Natural killer cell (primary cell): ENCODE measurements at regions not wholly inside any gene's neighbourhood (a gene's known extent, or its start where the extent isn't known, plus 50 kb on each side); places are given as distances from the start of the nearest gene placed in this dataset.

ENCODE experiments used
- ATAC-seq, 3 donors: fragments of 150-1000 bp in 2 of 3; fragments of 200-7000 bp in 1 of 3; cut with Tn5 transposase; 1 replicate in 1 of 3; 2 replicates in 2 of 3; pipeline ENCODE4 v1.10.0; 2021; ENCODE audit warnings: mild to moderate bottlenecking in 2 of 3, moderate library complexity in 2 of 3
- DNase-seq, 2 donors: peaks; one replicate each; pipeline versions ENCODE4 v3.0.0 to v3.0.0-alpha.2; 2013 to 2021; ENCODE audit warnings: mixed read lengths in 1 of 2
- H3K27ac ChIP-seq: one replicate; pipeline ENCODE4 v1.5.1; 2013; ENCODE audit warnings: mild to moderate bottlenecking, low read length
- H3K27me3 ChIP-seq: one replicate; pipeline ENCODE4 v1.6.1; 2013; ENCODE audit warnings: low read length; ENCODE audit not compliant: control insufficient read depth, insufficient read depth
- H3K36me3 ChIP-seq: one replicate; pipeline ENCODE4 v1.6.1; 2013; ENCODE audit warnings: low read length; ENCODE audit not compliant: control insufficient read depth, insufficient read depth
- H3K4me1 ChIP-seq: one replicate; pipeline ENCODE4 v1.6.1; 2013; ENCODE audit warnings: low read length; ENCODE audit not compliant: control insufficient read depth, insufficient read depth
- H3K4me3 ChIP-seq: one replicate; pipeline ENCODE4 v1.5.1; 2013; ENCODE audit warnings: low read length
- H3K9me3 ChIP-seq: one replicate; pipeline ENCODE4 v1.6.1; 2013; ENCODE audit warnings: low read length; ENCODE audit not compliant: control insufficient read depth, insufficient read depth
- H3K27ac Mint-ChIP-seq, 2 donors: one replicate each; pipeline ENCODE4 v1.8.0; 2022; ENCODE audit warnings: mild to moderate bottlenecking in 2 of 2, mixed read lengths in 2 of 2, moderate library complexity in 1 of 2
- H3K27me3 Mint-ChIP-seq, 2 donors: one replicate each; pipeline ENCODE4 v1.8.0; 2022; ENCODE audit warnings: low read depth in 2 of 2, mixed read lengths in 2 of 2
- H3K36me3 Mint-ChIP-seq: one replicate; pipeline ENCODE4 v1.8.0; 2022; ENCODE audit warnings: mixed read lengths
- H3K4me1 Mint-ChIP-seq, 2 donors: one replicate each; pipeline ENCODE4 v1.8.0; 2022; ENCODE audit warnings: mixed read lengths in 2 of 2
- H3K4me3 Mint-ChIP-seq: one replicate; pipeline ENCODE4 v1.8.0; 2022; ENCODE audit warnings: mild to moderate bottlenecking, moderate library complexity, mixed read lengths
- H3K9me3 Mint-ChIP-seq, 2 donors: one replicate each; pipeline ENCODE4 v1.8.0; 2022; ENCODE audit warnings: mixed read lengths in 2 of 2
- CTCF ChIP-seq: fragments of 200-600 bp; IDR thresholded peaks from one replicate; pipeline ENCODE4 v1.8.0; 2022; ENCODE audit warnings: antibody characterized with exemption
- WGBS: methylation state at CpG from one replicate; pipeline ENCODE4 v1.1.7; 2013; ENCODE audit warnings: missing lambda C conversion rate; ENCODE audit not compliant: insufficient coverage; 5-methylcytosine and 5-hydroxymethylcytosine counted together
- intact Hi-C: fragments of 100-400 bp; cut with micrococcal nuclease; formaldehyde crosslinking; loops from one replicate; pipeline ENCODE4 v1.14.2; 2022

- Mint-ChIP-seq H3K36me3 (no peaks in the 10 kb centered on the region), H3K27ac (no peak overlapping the region), H3K9me3 (peaks cover 0 to 2% of the 10 kb centered on the region in 2 donors), H3K27me3 (no peaks in the 10 kb centered on the region), H3K4me1 (no peaks in the 10 kb centered on the region), H3K4me3 (no peak overlapping the region)
- 76% methylated on average over 12 of the region's 12 CpGs for WGBS
- no peaks in the 10 kb centered on the region for H3K27me3 ChIP-seq
- no peak for TF ChIP-seq CTCF
- ATAC-seq (no peak), DNase-seq (no peak)
- H3K27ac ChIP-seq = no peak overlapping the region
- no peaks in the 10 kb centered on the region for H3K36me3 ChIP-seq
- H3K4me3 ChIP-seq = no peak overlapping the region
- no peaks in the 10 kb centered on the region for H3K4me1 ChIP-seq
- H3K9me3 ChIP-seq = peaks cover 2% of the 10 kb centered on the region
- intact Hi-C loops = no loop called here
Observed at GRCh38 chr12:114863911-114864310, 179.9 kb upstream of the TBX3 start.

GRCh38 chr12:114860969-114861368, 177.0 kb upstream of the TBX3 start:
- TF ChIP-seq CTCF = no peak
- no peak for ATAC-seq
- Mint-ChIP-seq H3K27ac (no peak overlapping the region), H3K36me3 (no peaks in the 10 kb centered on the region), H3K4me1 (no peaks in the 10 kb centered on the region), H3K4me3 (no peak overlapping the region), H3K27me3 (no peaks in the 10 kb centered on the region), H3K9me3 (peaks cover 2 to 7% of the 10 kb centered on the region in 2 donors)
- Histone ChIP-seq H3K9me3 (peaks cover 2% of the 10 kb centered on the region), H3K4me3 (no peak overlapping the region), H3K4me1 (no peaks in the 10 kb centered on the region), H3K27ac (no peak overlapping the region), H3K36me3 (no peaks in the 10 kb centered on the region), H3K27me3 (no peaks in the 10 kb centered on the region)
- intact Hi-C loops = no loop called here
- WGBS = 83% methylated on average over 6 of the region's 6 CpGs
- DNase-seq = no peak

GRCh38 chr12:114858388-114859146, 174.6 kb upstream of the TBX3 start:
- no peak overlapping the region for H3K4me3 ChIP-seq
- H3K4me1 ChIP-seq = no peaks in the 10 kb centered on the region
- Mint-ChIP-seq H3K27ac (no peak overlapping the region), H3K4me3 (no peak overlapping the region), H3K27me3 (no peaks in the 10 kb centered on the region), H3K4me1 (no peaks in the 10 kb centered on the region), H3K9me3 (peaks cover 5 to 10% of the 10 kb centered on the region in 2 donors), H3K36me3 (no peaks in the 10 kb centered on the region)
- no peaks in the 10 kb centered on the region for H3K36me3 ChIP-seq
- no peaks in the 10 kb centered on the region for H3K27me3 ChIP-seq
- no peak for DNase-seq
- H3K27ac ChIP-seq = no peak overlapping the region
- TF ChIP-seq CTCF = no peak
- intact Hi-C loops = no loop called here
- ATAC-seq = no peak
- H3K9me3 ChIP-seq = peaks cover 6% of the 10 kb centered on the region
- 74% methylated on average over 5 of the region's 7 CpGs for WGBS

- no peak overlapping the region for H3K4me3 ChIP-seq
- intact Hi-C loops = no loop called here
- 78% methylated on average over 3 of the region's 3 CpGs for WGBS
- Mint-ChIP-seq H3K27me3 (no peaks in the 10 kb centered on the region), H3K27ac (no peak overlapping the region), H3K36me3 (no peaks in the 10 kb centered on the region), H3K4me1 (no peaks in the 10 kb centered on the region), H3K4me3 (no peak overlapping the region), H3K9me3 (peaks cover 8 to 11% of the 10 kb centered on the region in 2 donors)
- peaks cover 4% of the 10 kb centered on the region for H3K9me3 ChIP-seq
- no peaks in the 10 kb centered on the region for H3K36me3 ChIP-seq
- H3K27me3 ChIP-seq = no peaks in the 10 kb centered on the region
- no peak for TF ChIP-seq CTCF
- no peaks in the 10 kb centered on the region for H3K4me1 ChIP-seq
- ATAC-seq (no peak), DNase-seq (no peak)
- H3K27ac ChIP-seq = no peak overlapping the region
Observed at GRCh38 chr12:114855678-114856077, 171.7 kb upstream of the TBX3 start.
